ENCODE measurements at regions not wholly inside any gene's neighbourhood (a gene's known extent, or its start where the extent isn't known, plus 50 kb on each side); places are given as distances from the start of the nearest gene placed in this dataset.
A peak's percentile ranks its signal among the peaks of the same experiment; 100 is the strongest.
"Not testable (repeated sequence)": the region's sequence is repeated elsewhere in the genome, so short reads cannot be mapped to it uniquely, and the experiment has no call there.

DNA sequence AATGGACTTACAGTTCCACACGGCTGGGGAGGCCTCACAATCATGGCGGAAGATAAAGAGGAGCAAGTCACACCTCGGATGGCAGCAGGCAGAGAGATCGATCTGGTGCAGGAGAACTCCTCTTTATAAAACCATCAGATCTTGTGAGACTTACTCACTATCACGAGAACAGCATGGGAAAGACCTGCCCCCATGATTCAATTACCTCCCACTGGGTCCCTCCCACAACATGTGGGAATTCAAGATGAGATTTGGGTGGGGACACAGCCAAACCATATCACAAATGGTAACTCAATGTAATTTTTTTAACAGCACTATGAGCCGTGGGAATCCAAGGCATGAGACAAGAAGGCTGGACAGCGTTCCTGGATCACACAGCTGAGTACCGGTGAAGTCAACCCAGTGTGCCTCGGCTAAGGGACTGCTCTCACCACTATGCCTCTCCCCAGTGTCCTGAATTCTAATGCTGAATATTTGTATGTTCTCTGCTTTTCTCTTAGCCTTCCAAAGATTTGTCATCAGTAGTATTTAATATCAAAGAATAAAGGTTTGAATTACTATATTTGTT, 84.3 kb downstream of the IRS2 start:
- H3K9ac ChIP-seq (ENCODE audit: control insufficient read depth, extremely low read depth, insufficient read depth, low read length); H2AFZ ChIP-seq (ENCODE audit: control insufficient read depth, low read length); H3K4me3 ChIP-seq (ENCODE audit: control insufficient read depth in 2 of 3, extremely low read depth in 1 of 3, insufficient read depth in 2 of 3, low read depth in 1 of 3, low read length in 3 of 3); H3K9me1 ChIP-seq (ENCODE audit: control insufficient read depth, extremely low read depth, insufficient read depth, low read length); DNase-seq (ENCODE audit: low read depth, low spot score); H3K9me3 ChIP-seq (ENCODE audit: control insufficient read depth, low read depth, low read length); H3K79me2 ChIP-seq (ENCODE audit: control insufficient read depth, insufficient read depth, low read length); H3K27me3 ChIP-seq (ENCODE audit: control insufficient read depth, extremely low read depth, insufficient read depth, low read length); dilution Hi-C loops (cut with MboI; ENCODE audit: extremely low pct_ligation_motif_present, low sequenced_read_pairs); H3K36me3 ChIP-seq (ENCODE audit: control insufficient read depth in 2 of 2, extremely low read depth in 1 of 2, insufficient read depth in 2 of 2, low read length in 2 of 2); H4K20me1 ChIP-seq (ENCODE audit: control insufficient read depth, extremely low read depth, insufficient read depth, low read length); FAIRE-seq; H3K4me2 ChIP-seq (ENCODE audit: control insufficient read depth, extremely low read depth, insufficient read depth, low read depth, low read length); H3K4me1 ChIP-seq (ENCODE audit: control insufficient read depth, extremely low read depth, insufficient read depth, low read length); H3K27ac ChIP-seq (ENCODE audit: control insufficient read depth, insufficient read depth, low read length): not testable (repeated sequence)

GRCh38 chr13:109700176-109700575, 86.2 kb downstream of the IRS2 start:
- H3K4me3 ChIP-seq (ENCODE audit: control insufficient read depth in 2 of 3, extremely low read depth in 1 of 3, insufficient read depth in 2 of 3, low read depth in 1 of 3, low read length in 3 of 3): no peak overlapping the region
- no peaks in the 10 kb centered on the region for H3K36me3 ChIP-seq (ENCODE audit: control insufficient read depth in 2 of 2, extremely low read depth in 1 of 2, insufficient read depth in 2 of 2, low read length in 2 of 2)
- peak overlapping the region; percentile 61 for H2AFZ ChIP-seq (ENCODE audit: control insufficient read depth, low read length)
- H3K9me1 ChIP-seq (ENCODE audit: control insufficient read depth, extremely low read depth, insufficient read depth, low read length): no peaks in the 10 kb centered on the region
- H3K9me3 ChIP-seq (ENCODE audit: control insufficient read depth, low read depth, low read length): peaks cover 3% of the 10 kb centered on the region
- H3K4me2 ChIP-seq (ENCODE audit: control insufficient read depth, extremely low read depth, insufficient read depth, low read depth, low read length): no peak overlapping the region
- H3K79me2 ChIP-seq (ENCODE audit: control insufficient read depth, insufficient read depth, low read length): no peaks in the 10 kb centered on the region
- dilution Hi-C loops (cut with MboI; ENCODE audit: extremely low pct_ligation_motif_present, low sequenced_read_pairs): no loop called here
- no peaks in the 10 kb centered on the region for H3K27me3 ChIP-seq (ENCODE audit: control insufficient read depth, extremely low read depth, insufficient read depth, low read length)
- DNase-seq (ENCODE audit: low read depth, low spot score): peak; percentile 2
- H3K4me1 ChIP-seq (ENCODE audit: control insufficient read depth, extremely low read depth, insufficient read depth, low read length): no peaks in the 10 kb centered on the region
- no peaks in the 10 kb centered on the region for H4K20me1 ChIP-seq (ENCODE audit: control insufficient read depth, extremely low read depth, insufficient read depth, low read length)
- H3K9ac ChIP-seq (ENCODE audit: control insufficient read depth, extremely low read depth, insufficient read depth, low read length): no peak overlapping the region
- FAIRE-seq: peak; percentile 89
- H3K27ac ChIP-seq (ENCODE audit: control insufficient read depth, insufficient read depth, low read length): no peak overlapping the region
- no peak for TF ChIP-seq EZH2 (IDR thresholded peaks at IDR 0.05; ENCODE audit: low read length)
- TF ChIP-seq, protein P1, sequence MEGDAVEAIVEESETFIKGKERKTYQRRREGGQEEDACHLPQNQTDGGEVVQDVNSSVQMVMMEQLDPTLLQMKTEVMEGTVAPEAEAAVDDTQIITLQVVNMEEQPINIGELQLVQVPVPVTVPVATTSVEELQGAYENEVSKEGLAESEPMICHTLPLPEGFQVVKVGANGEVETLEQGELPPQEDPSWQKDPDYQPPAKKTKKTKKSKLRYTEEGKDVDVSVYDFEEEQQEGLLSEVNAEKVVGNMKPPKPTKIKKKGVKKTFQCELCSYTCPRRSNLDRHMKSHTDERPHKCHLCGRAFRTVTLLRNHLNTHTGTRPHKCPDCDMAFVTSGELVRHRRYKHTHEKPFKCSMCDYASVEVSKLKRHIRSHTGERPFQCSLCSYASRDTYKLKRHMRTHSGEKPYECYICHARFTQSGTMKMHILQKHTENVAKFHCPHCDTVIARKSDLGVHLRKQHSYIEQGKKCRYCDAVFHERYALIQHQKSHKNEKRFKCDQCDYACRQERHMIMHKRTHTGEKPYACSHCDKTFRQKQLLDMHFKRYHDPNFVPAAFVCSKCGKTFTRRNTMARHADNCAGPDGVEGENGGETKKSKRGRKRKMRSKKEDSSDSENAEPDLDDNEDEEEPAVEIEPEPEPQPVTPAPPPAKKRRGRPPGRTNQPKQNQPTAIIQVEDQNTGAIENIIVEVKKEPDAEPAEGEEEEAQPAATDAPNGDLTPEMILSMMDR (optimal IDR thresholded peaks at IDR 0.05 in 1 of 3, IDR thresholded peaks at IDR 0.05 in 1 of 3, conservative IDR thresholded peaks at IDR 0.05 in 1 of 3; ENCODE audit: extremely low read depth in 1 of 3, insufficient read depth in 2 of 3, low read length in 3 of 3): no peak

DNA sequence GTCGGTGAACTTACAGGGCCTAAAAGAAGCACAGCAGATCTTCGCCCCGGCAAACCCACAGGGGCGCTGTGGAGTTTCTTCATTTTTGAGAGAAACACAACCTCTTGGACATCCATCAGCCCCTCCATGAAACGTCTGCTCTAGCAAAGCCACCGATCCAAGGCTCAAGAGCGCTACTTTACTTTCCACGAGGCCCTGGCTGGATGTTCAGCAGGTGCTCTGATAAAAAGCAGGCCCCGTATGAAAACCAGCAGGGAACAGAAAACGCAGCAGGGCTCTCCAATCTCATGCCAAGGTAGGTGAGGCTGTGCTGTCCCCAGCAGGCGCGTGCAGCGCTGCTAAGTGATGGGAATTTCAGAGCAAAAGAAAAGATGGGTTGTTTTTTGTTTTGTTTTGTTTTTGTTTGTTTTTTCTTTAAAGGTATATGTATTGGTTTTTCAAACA, 86.7 kb downstream of the IRS2 start:
- no peak overlapping the region for H2AFZ ChIP-seq (ENCODE audit: control insufficient read depth, low read length)
- H4K20me1 ChIP-seq (ENCODE audit: control insufficient read depth, extremely low read depth, insufficient read depth, low read length): no peaks in the 10 kb centered on the region
- peaks cover 3% of the 10 kb centered on the region for H3K9me3 ChIP-seq (ENCODE audit: control insufficient read depth, low read depth, low read length)
- H3K9me1 ChIP-seq (ENCODE audit: control insufficient read depth, extremely low read depth, insufficient read depth, low read length): no peaks in the 10 kb centered on the region
- H3K27ac ChIP-seq (ENCODE audit: control insufficient read depth, insufficient read depth, low read length): no peak overlapping the region
- H3K36me3 ChIP-seq (ENCODE audit: control insufficient read depth in 2 of 2, extremely low read depth in 1 of 2, insufficient read depth in 2 of 2, low read length in 2 of 2): no peaks in the 10 kb centered on the region
- H3K79me2 ChIP-seq (ENCODE audit: control insufficient read depth, insufficient read depth, low read length): no peaks in the 10 kb centered on the region
- dilution Hi-C loops (cut with MboI; ENCODE audit: extremely low pct_ligation_motif_present, low sequenced_read_pairs): no loop called here
- H3K4me3 ChIP-seq (ENCODE audit: control insufficient read depth in 2 of 3, extremely low read depth in 1 of 3, insufficient read depth in 2 of 3, low read depth in 1 of 3, low read length in 3 of 3): no peak overlapping the region
- no peaks in the 10 kb centered on the region for H3K4me1 ChIP-seq (ENCODE audit: control insufficient read depth, extremely low read depth, insufficient read depth, low read length)
- H3K4me2 ChIP-seq (ENCODE audit: control insufficient read depth, extremely low read depth, insufficient read depth, low read depth, low read length): no peak overlapping the region
- TF ChIP-seq, protein P1 (optimal IDR thresholded peaks at IDR 0.05 in 1 of 3, IDR thresholded peaks at IDR 0.05 in 1 of 3, conservative IDR thresholded peaks at IDR 0.05 in 1 of 3; ENCODE audit: extremely low read depth in 1 of 3, insufficient read depth in 2 of 3, low read length in 3 of 3): no peak
- no peak for TF ChIP-seq EZH2 (IDR thresholded peaks at IDR 0.05; ENCODE audit: low read length)
- FAIRE-seq (no peak), DNase-seq (ENCODE audit: low read depth, low spot score) (no peak)
- H3K9ac ChIP-seq (ENCODE audit: control insufficient read depth, extremely low read depth, insufficient read depth, low read length): no peak overlapping the region
- H3K27me3 ChIP-seq (ENCODE audit: control insufficient read depth, extremely low read depth, insufficient read depth, low read length): no peaks in the 10 kb centered on the region
